ENCODE measurements at regions not wholly inside any gene's neighbourhood (a gene's known extent, or its start where the extent isn't known, plus 50 kb on each side); places are given as distances from the start of the nearest gene placed in this dataset.

- Histone ChIP-seq H3K9ac (ENCODE audit: low read length) (no peak overlapping the region), H3K27ac (ENCODE audit: low read depth, low read length, poor library complexity, severe bottlenecking) (no peak overlapping the region), H3K4me2 (ENCODE audit: low read length) (no peak overlapping the region), H3F3A (ENCODE audit: insufficient read depth, low read length) (no peaks in the 10 kb centered on the region), H3K79me2 (ENCODE audit: insufficient read depth, low read length) (no peaks in the 10 kb centered on the region), H3K9me3 (ENCODE audit: low read length) (no peaks in the 10 kb centered on the region), H3K9me2 (ENCODE audit: low read depth, low read length) (no peaks in the 10 kb centered on the region), H2AFZ (ENCODE audit: low read length) (no peak overlapping the region), H4K20me1 (ENCODE audit: insufficient read depth, low read length) (no peaks in the 10 kb centered on the region), H3K36me3 (ENCODE audit: insufficient read depth, low read length) (no peaks in the 10 kb centered on the region), H3K4me1 (ENCODE audit: insufficient read depth, low read length, severe bottlenecking) (no peaks in the 10 kb centered on the region), H3K27me3 (ENCODE audit: insufficient read depth, low read length) (no peaks in the 10 kb centered on the region), H3K4me3 (ENCODE audit: low read depth, low read length, poor library complexity, severe bottlenecking) (no peak overlapping the region)
- TF ChIP-seq EZH2 (IDR thresholded peaks at IDR 0.05; ENCODE audit: borderline replicate concordance, low read length) (no peak), CTCF (IDR thresholded peaks at IDR 0.05; ENCODE audit: low read length) (no peak)
Measured at GRCh38 chrX:35339796-35340195, 397.2 kb downstream of the FAM47B start.

- no peaks in the 10 kb centered on the region for H3F3A ChIP-seq (ENCODE audit: insufficient read depth, low read length)
- H3K79me2 ChIP-seq (ENCODE audit: insufficient read depth, low read length), result no peaks in the 10 kb centered on the region
- H3K27me3 ChIP-seq (ENCODE audit: insufficient read depth, low read length), result no peaks in the 10 kb centered on the region
- TF ChIP-seq EZH2 (IDR thresholded peaks at IDR 0.05; ENCODE audit: borderline replicate concordance, low read length) (no peak), CTCF (IDR thresholded peaks at IDR 0.05; ENCODE audit: low read length) (no peak)
- H3K4me3 ChIP-seq (ENCODE audit: low read depth, low read length, poor library complexity, severe bottlenecking), result no peak overlapping the region
- no peak overlapping the region for H2AFZ ChIP-seq (ENCODE audit: low read length)
- H3K36me3 ChIP-seq (ENCODE audit: insufficient read depth, low read length), result no peaks in the 10 kb centered on the region
- no peaks in the 10 kb centered on the region for H3K9me3 ChIP-seq (ENCODE audit: low read length)
- H3K4me1 ChIP-seq (ENCODE audit: insufficient read depth, low read length, severe bottlenecking), result no peaks in the 10 kb centered on the region
- H3K4me2 ChIP-seq (ENCODE audit: low read length), result no peak overlapping the region
- H3K27ac ChIP-seq (ENCODE audit: low read depth, low read length, poor library complexity, severe bottlenecking), result no peak overlapping the region
- no peaks in the 10 kb centered on the region for H3K9me2 ChIP-seq (ENCODE audit: low read depth, low read length)
- no peak overlapping the region for H3K9ac ChIP-seq (ENCODE audit: low read length)
- no peaks in the 10 kb centered on the region for H4K20me1 ChIP-seq (ENCODE audit: insufficient read depth, low read length)
Measured at GRCh38 chrX:35340465-35340864, 397.9 kb downstream of the FAM47B start.

- no peak overlapping the region for H3K4me2 ChIP-seq (ENCODE audit: low read length)
- H3K9me2 ChIP-seq (ENCODE audit: low read depth, low read length), result no peaks in the 10 kb centered on the region
- no peaks in the 10 kb centered on the region for H3K9me3 ChIP-seq (ENCODE audit: low read length)
- no peaks in the 10 kb centered on the region for H3F3A ChIP-seq (ENCODE audit: insufficient read depth, low read length)
- H2AFZ ChIP-seq (ENCODE audit: low read length), result no peak overlapping the region
- no peaks in the 10 kb centered on the region for H3K36me3 ChIP-seq (ENCODE audit: insufficient read depth, low read length)
- H3K4me1 ChIP-seq (ENCODE audit: insufficient read depth, low read length, severe bottlenecking), result no peaks in the 10 kb centered on the region
- no peaks in the 10 kb centered on the region for H3K27me3 ChIP-seq (ENCODE audit: insufficient read depth, low read length)
- no peak overlapping the region for H3K27ac ChIP-seq (ENCODE audit: low read depth, low read length, poor library complexity, severe bottlenecking)
- H4K20me1 ChIP-seq (ENCODE audit: insufficient read depth, low read length), result no peaks in the 10 kb centered on the region
- TF ChIP-seq EZH2 (IDR thresholded peaks at IDR 0.05; ENCODE audit: borderline replicate concordance, low read length) (no peak), CTCF (IDR thresholded peaks at IDR 0.05; ENCODE audit: low read length) (no peak)
- H3K79me2 ChIP-seq (ENCODE audit: insufficient read depth, low read length), result no peaks in the 10 kb centered on the region
- no peak overlapping the region for H3K4me3 ChIP-seq (ENCODE audit: low read depth, low read length, poor library complexity, severe bottlenecking)
- H3K9ac ChIP-seq (ENCODE audit: low read length), result no peak overlapping the region
Measured at GRCh38 chrX:35351212-35351611, 408.6 kb downstream of the FAM47B start.
